ENCODE measurements at regions not wholly inside any gene's neighbourhood (a gene's known extent, or its start where the extent isn't known, plus 50 kb on each side); places are given as distances from the start of the nearest gene placed in this dataset.

DNA sequence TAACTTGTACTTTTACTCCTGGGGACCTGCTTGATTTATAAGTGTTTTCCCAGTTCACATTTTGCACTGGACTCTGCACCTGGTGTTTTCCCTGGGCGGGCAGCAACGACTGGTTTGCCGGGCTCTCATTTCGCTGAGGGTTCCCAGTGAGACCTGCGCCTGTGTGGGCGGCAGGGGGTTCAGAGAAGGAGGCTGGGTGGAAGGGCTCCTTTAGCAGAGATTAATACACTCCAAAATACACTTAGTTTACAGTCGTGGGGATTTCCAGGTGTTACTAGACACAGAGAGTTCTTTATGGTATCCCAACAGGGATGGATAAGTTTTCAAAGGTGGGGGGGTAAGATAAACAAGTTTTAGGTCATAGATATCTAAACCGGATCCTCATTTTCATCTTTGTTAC lies 53.0 kb upstream of the SHISA3 start:
- TF ChIP-seq, protein P1, sequence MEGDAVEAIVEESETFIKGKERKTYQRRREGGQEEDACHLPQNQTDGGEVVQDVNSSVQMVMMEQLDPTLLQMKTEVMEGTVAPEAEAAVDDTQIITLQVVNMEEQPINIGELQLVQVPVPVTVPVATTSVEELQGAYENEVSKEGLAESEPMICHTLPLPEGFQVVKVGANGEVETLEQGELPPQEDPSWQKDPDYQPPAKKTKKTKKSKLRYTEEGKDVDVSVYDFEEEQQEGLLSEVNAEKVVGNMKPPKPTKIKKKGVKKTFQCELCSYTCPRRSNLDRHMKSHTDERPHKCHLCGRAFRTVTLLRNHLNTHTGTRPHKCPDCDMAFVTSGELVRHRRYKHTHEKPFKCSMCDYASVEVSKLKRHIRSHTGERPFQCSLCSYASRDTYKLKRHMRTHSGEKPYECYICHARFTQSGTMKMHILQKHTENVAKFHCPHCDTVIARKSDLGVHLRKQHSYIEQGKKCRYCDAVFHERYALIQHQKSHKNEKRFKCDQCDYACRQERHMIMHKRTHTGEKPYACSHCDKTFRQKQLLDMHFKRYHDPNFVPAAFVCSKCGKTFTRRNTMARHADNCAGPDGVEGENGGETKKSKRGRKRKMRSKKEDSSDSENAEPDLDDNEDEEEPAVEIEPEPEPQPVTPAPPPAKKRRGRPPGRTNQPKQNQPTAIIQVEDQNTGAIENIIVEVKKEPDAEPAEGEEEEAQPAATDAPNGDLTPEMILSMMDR (IDR thresholded peaks at IDR 0.05) = no peak
- TF ChIP-seq, protein P2, sequence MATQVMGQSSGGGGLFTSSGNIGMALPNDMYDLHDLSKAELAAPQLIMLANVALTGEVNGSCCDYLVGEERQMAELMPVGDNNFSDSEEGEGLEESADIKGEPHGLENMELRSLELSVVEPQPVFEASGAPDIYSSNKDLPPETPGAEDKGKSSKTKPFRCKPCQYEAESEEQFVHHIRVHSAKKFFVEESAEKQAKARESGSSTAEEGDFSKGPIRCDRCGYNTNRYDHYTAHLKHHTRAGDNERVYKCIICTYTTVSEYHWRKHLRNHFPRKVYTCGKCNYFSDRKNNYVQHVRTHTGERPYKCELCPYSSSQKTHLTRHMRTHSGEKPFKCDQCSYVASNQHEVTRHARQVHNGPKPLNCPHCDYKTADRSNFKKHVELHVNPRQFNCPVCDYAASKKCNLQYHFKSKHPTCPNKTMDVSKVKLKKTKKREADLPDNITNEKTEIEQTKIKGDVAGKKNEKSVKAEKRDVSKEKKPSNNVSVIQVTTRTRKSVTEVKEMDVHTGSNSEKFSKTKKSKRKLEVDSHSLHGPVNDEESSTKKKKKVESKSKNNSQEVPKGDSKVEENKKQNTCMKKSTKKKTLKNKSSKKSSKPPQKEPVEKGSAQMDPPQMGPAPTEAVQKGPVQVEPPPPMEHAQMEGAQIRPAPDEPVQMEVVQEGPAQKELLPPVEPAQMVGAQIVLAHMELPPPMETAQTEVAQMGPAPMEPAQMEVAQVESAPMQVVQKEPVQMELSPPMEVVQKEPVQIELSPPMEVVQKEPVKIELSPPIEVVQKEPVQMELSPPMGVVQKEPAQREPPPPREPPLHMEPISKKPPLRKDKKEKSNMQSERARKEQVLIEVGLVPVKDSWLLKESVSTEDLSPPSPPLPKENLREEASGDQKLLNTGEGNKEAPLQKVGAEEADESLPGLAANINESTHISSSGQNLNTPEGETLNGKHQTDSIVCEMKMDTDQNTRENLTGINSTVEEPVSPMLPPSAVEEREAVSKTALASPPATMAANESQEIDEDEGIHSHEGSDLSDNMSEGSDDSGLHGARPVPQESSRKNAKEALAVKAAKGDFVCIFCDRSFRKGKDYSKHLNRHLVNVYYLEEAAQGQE (IDR thresholded peaks at IDR 0.05; ENCODE audit: insufficient read depth in 1 of 2, low read depth in 2 of 2, low read length in 1 of 2) = no peak
- TF ChIP-seq POLR2AphosphoS5 (IDR thresholded peaks at IDR 0.05; ENCODE audit: low read depth, low read length) (no peak), TCF7L2 (IDR thresholded peaks at IDR 0.05; ENCODE audit: low read depth, low read length) (no peak), SIN3A (IDR thresholded peaks at IDR 0.05; ENCODE audit: borderline replicate concordance, insufficient read depth, low read depth, low read length) (no peak)

Measured in Panc1 (cell line).